ENCODE measurements at regions not wholly inside any gene's neighbourhood (a gene's known extent, or its start where the extent isn't known, plus 50 kb on each side); places are given as distances from the start of the nearest gene placed in this dataset.
"Not testable (repeated sequence)": the region's sequence is repeated elsewhere in the genome, so short reads cannot be mapped to it uniquely, and the experiment has no call there.

DNA sequence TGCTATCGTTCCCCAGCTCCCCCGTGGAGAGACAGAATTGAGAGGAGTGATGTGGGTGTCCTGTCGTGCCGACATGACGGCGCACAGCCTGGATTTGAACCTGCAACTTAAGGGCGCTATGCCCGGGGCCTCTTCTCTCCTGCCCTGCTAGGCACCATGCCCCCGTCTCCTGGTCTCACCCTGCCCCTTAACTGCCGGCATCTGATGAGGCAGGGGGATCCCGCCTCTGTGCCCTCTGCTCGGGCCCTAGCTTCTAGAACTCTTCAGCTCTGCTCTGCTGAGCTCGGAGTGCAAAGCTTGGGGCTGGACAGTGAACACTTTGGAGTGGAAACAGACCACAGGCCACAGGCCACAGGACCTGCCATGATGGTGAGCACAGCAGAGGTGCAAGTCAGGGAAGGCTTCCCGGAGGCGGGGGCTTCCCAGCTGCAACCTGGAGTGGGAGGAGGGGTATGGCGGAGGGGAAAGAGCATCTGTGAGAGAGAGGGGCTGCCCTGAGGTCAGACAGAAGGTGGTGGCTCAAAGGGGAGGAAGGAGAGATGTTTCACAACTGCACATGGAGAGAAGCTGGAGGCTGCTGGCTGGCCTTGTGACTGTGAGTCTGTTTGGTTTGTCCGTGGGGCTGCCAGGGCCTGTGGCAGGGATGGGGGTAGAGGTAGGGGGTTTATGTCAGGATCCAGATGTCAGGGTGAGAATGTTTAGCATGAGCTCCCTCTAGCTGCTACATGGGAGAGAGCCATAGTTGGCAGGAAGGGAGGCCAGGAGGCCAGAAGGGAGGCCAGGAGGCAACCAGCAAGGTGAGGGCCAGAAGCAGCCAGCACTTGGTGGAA lies 107.8 kb downstream of the CRLF3 start:
- Histone ChIP-seq H3K36me3 (replicated peaks in 1 of 2; ENCODE audit: insufficient read depth in 1 of 2, low read depth in 2 of 2) (no peaks in the 10 kb centered on the region), H3K4me1 (no peaks in the 10 kb centered on the region), H3K9me3 (no peaks in the 10 kb centered on the region), H3K27ac (no peak overlapping the region), H3K27me3 (no peaks in the 10 kb centered on the region), H3K4me3 (no peak overlapping the region)
- ATAC-seq = no peak
- WGBS, 2 donors = 91 to 94% methylated on average over 12 to 16 of the region's 17 CpGs
- intact Hi-C loops (cut with DNase I) = no loop called here
- no peak for TF ChIP-seq POLR2A (IDR thresholded peaks at IDR 0.05)
- TF ChIP-seq, protein P1, sequence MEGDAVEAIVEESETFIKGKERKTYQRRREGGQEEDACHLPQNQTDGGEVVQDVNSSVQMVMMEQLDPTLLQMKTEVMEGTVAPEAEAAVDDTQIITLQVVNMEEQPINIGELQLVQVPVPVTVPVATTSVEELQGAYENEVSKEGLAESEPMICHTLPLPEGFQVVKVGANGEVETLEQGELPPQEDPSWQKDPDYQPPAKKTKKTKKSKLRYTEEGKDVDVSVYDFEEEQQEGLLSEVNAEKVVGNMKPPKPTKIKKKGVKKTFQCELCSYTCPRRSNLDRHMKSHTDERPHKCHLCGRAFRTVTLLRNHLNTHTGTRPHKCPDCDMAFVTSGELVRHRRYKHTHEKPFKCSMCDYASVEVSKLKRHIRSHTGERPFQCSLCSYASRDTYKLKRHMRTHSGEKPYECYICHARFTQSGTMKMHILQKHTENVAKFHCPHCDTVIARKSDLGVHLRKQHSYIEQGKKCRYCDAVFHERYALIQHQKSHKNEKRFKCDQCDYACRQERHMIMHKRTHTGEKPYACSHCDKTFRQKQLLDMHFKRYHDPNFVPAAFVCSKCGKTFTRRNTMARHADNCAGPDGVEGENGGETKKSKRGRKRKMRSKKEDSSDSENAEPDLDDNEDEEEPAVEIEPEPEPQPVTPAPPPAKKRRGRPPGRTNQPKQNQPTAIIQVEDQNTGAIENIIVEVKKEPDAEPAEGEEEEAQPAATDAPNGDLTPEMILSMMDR (IDR thresholded peaks at IDR 0.05) = no peak
- no peak for DNase-seq

DNA sequence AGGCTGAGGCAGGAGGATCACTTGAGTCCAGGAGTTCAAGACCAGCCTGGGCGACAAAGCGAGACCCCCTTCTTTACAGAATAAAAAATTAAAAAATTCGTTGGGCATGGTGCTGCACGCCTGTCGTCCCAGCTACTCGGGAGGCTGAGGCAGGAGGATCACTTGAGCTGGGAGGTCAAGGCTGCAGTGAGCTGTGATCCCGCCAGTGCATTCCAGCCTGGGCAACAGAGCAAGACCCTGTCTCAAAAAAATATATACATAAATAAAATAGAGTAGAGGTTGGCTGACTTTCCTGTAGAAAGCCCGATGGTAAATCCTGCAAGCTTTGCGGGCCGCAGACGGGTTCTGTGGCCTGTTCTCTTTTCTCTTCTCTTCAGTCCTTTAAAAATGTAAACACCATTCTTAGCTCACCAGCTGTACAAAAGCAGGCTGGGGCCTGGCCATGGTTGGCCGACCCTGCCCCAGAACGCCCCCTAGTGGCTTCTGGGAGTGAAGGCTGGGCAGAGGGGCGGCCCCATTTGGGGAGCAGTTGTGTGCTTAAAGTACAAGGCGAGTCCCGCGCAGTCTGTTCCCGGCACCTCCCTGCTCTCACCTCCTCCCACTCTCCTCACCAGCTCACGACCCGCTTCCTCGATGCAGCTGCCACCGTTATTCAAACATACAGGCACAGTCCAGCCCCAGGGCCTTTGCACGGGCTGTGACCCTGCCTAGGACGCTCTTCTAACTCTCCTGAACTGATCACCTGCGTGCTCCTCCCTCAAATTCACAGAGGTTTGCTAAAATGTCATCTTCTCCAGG lies 109.5 kb downstream of the CRLF3 start:
- peak in 1 of 4 donors; percentile 42 for DNase-seq
- H3K36me3 ChIP-seq (replicated peaks in 1 of 2; ENCODE audit: insufficient read depth in 1 of 2, low read depth in 2 of 2); H3K9me3 ChIP-seq; H3K27me3 ChIP-seq; H3K27ac ChIP-seq; intact Hi-C loops (cut with DNase I); ATAC-seq; H3K4me1 ChIP-seq; H3K4me3 ChIP-seq: not testable (repeated sequence)
- TF ChIP-seq, protein P1 (IDR thresholded peaks at IDR 0.05) = peak in 6 of 7 experiments; percentile 15 to 41 (median 32)
- WGBS, 2 donors = 72 to 86% methylated on average over 23 to 25 of the region's 25 CpGs

DNA sequence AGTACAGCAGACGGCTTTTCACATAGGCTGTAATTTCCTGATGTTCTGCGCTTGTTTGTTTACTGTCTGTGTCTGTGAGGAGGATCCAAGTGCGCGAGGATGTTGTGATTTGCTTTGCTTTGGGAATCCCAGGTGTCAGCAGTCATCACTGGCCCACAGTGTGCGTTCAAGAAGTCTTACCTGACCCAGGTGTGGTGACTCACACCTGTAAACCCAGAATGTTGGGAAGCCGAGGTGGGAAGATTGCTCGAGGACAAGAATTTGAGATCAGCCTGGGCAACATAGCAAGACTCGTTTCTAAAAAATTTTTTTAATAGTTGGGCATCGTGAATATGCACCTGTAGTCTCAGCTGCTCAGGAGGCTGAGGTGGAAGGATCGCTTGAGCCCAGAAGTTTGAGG lies 110.7 kb downstream of the CRLF3 start:
- H3K27me3 ChIP-seq; intact Hi-C loops (cut with DNase I); ATAC-seq; H3K36me3 ChIP-seq (replicated peaks in 1 of 2; ENCODE audit: insufficient read depth in 1 of 2, low read depth in 2 of 2); H3K4me1 ChIP-seq; DNase-seq; H3K9me3 ChIP-seq; H3K4me3 ChIP-seq; H3K27ac ChIP-seq: not testable (repeated sequence)
- WGBS, 2 donors = 75 to 81% methylated on average over 9 to 10 of the region's 10 CpGs

DNA sequence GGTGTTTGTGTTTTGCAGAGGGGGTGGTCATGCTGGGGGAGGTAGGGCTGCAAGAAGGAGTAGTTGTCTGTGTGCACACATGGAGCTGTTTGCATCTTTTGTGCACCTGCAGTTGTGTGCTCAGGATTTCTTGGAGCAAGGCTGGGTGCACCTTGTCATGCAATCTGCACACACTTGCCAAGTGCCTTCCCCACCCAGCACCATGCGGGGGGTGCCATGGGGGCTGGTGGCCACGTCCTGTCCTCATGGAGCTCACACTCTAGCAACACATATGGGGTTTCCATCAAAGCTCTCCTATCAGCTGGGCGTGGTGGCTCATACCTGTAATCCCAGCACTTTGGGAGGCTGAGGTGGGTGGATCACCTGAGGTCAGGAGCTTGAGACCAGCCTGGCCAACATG lies 111.6 kb downstream of the CRLF3 start:
- H3K27ac ChIP-seq; intact Hi-C loops (cut with DNase I); H3K27me3 ChIP-seq; H3K36me3 ChIP-seq (replicated peaks in 1 of 2; ENCODE audit: insufficient read depth in 1 of 2, low read depth in 2 of 2); H3K4me3 ChIP-seq; H3K4me1 ChIP-seq; H3K9me3 ChIP-seq; DNase-seq; ATAC-seq: not testable (repeated sequence)
- 87 to 92% methylated on average over 2 to 3 of the region's 3 CpGs for WGBS, 2 donors

DNA sequence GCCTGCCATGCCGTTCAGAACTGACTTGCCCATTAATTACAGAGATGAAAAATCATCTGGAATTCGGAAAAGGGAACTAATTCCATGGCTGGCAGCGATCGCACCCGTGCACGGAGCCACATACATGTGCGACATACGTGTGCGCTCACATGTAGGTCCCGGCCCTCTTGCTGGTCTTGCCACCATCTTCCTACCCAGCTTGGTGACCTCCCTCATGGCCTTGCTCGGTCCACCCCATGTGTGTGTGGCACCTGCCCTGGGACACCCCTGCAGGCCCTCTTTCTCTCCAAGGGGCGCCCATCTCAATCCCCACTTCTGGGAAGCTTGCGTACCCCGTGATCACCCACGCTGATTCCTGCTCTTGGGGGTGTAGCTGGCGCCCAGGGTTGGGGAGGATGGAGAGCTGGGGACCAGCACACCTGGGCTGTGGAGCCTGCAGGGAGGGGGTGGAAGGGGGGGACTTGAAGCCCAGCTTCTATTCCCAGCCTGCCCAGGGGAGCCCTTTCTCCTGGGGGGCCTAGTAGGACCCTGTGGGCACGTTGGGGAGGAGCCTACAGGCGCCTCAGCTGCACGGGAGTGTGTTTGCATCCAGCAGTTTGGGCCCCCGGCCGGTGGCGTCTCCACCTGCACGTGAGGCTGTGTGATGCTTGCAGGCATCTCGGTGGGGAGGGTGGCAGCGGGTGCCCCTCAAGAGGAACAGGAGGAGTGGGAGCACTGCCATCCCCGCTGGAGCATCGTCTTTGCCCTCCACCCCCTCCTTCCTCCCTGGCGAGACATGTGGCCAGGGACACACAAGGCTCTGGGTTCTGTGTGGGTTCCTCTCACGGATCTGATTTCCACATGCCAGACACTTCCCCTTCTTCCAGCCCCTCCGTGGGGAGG lies 112.6 kb downstream of the CRLF3 start:
- H3K4me3 ChIP-seq; H3K27me3 ChIP-seq; H3K27ac ChIP-seq; H3K4me1 ChIP-seq; ATAC-seq; H3K9me3 ChIP-seq; intact Hi-C loops (cut with DNase I); H3K36me3 ChIP-seq (replicated peaks in 1 of 2; ENCODE audit: insufficient read depth in 1 of 2, low read depth in 2 of 2); DNase-seq: not testable (repeated sequence)
- WGBS, 2 donors = 79 to 80% methylated on average over 15 to 27 of the region's 30 CpGs

DNA sequence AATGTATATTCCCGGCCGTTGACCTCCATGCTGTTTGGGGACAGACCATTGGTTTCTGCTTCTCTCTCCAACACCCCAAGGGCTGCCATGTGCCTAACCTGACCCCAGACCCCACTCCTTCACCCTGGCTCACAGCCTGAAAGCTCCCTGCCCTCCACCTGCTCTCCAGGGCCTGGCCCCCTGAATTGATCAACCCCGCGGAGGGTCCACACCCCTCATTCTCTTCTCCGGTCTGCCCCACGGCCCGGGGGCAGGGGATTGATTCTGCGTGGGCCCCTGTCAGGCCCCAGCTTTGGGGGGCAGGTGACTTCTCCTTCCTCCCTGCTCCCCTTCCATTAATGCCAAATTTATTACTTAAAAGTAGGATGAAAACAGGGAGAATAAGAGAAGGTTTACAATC lies 113.3 kb downstream of the CRLF3 start:
- ATAC-seq; H3K27me3 ChIP-seq; intact Hi-C loops (cut with DNase I); H3K4me1 ChIP-seq; H3K9me3 ChIP-seq; H3K36me3 ChIP-seq (replicated peaks in 1 of 2; ENCODE audit: insufficient read depth in 1 of 2, low read depth in 2 of 2); H3K4me3 ChIP-seq; DNase-seq; H3K27ac ChIP-seq: not testable (repeated sequence)
- 71 to 83% methylated on average over 8 of the region's 8 CpGs for WGBS, 2 donors

DNA sequence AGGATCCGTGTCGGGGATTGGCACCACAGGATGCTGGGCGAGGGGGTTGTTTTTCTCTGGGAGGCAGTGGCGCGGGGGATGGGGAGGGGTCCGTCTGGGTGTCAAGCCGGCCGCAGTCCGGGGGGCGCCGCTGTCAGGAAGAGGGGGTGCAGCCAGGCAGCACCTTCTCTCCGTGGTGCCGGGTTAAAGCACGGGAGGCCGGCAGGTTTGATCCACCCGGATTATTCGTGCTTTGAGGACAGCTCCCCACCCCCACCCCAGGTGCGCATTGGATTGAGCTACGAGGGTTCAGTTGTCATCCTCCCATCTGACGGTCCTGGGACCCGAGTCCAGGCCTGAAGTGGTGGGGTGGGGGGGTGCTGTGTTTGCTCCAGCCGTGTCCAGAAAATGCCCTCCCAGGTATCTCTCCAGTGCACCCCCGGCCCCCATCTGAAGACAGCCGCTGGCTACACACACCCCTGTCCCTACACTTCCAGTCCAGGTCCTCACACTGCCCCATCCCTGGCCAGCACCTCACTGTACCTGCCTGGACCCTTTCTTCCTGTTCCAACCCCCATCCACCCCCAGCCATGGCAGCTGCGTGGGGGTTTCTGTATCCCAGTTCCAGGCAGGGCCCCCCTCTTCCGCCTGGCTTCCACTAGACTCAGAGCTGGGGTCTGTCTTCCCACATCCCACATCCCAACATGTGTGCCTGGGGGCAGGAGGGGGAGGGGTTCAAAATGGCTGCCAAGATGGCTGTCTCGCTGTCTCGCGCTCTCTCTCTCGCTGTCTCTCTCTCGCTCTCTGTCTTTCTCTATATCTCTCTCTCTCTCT lies 114.0 kb downstream of the CRLF3 start:
- peak in 1 of 4 donors; percentile 21 for DNase-seq
- H3K4me1 ChIP-seq = peaks cover 12% of the 10 kb centered on the region
- H3K36me3 ChIP-seq (replicated peaks in 1 of 2; ENCODE audit: insufficient read depth in 1 of 2, low read depth in 2 of 2); H3K27me3 ChIP-seq; ATAC-seq; H3K9me3 ChIP-seq; intact Hi-C loops (cut with DNase I): not testable (repeated sequence)
- H3K27ac ChIP-seq = peak overlapping the region in 2 of 4 donors; percentile 32 to 46
- peak overlapping the region; percentile 53 to 87 for H3K4me3 ChIP-seq
- WGBS, 2 donors = 20 to 73% methylated on average over 9 to 31 of the region's 31 CpGs

DNA sequence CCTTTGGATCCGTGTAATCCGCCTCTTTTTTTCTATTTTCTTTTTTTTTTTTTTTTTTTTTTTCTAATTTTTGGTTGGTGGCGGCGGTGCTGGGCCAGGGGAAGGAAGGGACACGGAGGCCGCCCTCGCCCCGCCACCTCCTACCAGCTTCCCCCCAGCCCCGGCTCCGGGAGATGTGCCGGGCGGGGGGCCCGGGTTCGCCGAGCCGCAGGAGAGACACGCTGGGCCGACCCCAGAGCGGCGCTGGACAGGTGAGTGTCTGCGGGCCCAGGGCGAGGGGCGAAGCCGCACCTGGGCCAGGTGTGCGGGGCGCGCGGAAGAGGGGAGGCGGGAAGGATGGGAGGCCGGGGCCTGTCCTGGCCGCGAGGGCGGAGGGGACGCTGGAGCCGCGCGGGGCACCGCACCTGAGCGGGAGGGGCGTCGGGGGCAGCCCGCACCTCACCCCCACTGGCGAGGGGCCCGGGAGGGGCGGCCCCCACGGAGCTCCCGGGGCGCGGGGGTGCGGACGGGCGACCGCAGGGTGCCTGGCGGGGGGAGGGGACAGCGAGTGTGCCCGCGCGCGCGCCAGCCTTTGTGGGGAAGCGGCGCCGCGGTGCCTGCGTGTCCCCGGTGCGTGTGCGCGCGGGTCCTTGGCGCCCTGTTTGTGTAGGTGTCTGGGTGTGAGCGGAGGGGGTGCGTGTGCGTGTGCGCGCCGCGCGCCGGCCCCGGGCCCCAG lies 114.8 kb downstream of the CRLF3 start:
- H3K9me3 ChIP-seq = not testable (repeated sequence)

More for the DNA sequence above, 114.8 kb downstream of the CRLF3 start:
- intact Hi-C loops (cut with DNase I); H3K27me3 ChIP-seq; H3K36me3 ChIP-seq (replicated peaks in 1 of 2; ENCODE audit: insufficient read depth in 1 of 2, low read depth in 2 of 2); ATAC-seq: not testable (repeated sequence)
- Histone ChIP-seq H3K4me1 (peaks cover 12% of the 10 kb centered on the region), H3K4me3 (peak overlapping the region; percentile 53 to 87), H3K27ac (peak overlapping the region in 2 of 4 donors; percentile 32 to 46)
- peak in 3 of 4 donors; percentile 36 to 59 (median 38) for DNase-seq
- 1 to 2% methylated on average over 6 to 65 of the region's 81 CpGs for WGBS, 2 donors
